ENCODE measurements at regions not wholly inside any gene's neighbourhood (a gene's known extent, or its start where the extent isn't known, plus 50 kb on each side); places are given as distances from the start of the nearest gene placed in this dataset.

DNA sequence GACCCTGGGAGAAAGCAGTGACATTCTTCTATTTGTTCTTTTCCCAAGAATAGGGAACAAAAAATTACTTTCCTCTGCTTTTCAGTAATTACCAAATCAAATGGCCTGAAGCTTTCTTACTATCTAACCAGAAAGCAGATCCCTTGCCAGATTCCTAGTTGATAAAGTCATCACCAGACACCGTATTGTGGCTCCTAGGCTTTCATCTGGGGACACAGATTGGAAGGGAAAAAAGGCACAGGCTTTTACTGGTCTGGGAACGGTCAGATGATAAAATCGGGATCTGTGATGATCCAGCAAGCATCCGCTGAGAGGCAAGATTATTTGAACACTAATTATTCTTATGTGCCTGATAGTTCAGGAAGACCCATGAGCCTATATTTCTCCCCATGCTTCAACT, 79.1 kb upstream of the BCL2L14 start:
- no peak for TF ChIP-seq IRF2 (CRISPR knock-in tag; IDR thresholded peaks at IDR 0.05; ENCODE audit: borderline replicate concordance, low read depth)
- TF ChIP-seq FOXK1 (CRISPR knock-in tag; IDR thresholded peaks at IDR 0.05) = no peak
- TF ChIP-seq TP53 (CRISPR knock-in tag; IDR thresholded peaks at IDR 0.05) = no peak
- TF ChIP-seq, protein P1, sequence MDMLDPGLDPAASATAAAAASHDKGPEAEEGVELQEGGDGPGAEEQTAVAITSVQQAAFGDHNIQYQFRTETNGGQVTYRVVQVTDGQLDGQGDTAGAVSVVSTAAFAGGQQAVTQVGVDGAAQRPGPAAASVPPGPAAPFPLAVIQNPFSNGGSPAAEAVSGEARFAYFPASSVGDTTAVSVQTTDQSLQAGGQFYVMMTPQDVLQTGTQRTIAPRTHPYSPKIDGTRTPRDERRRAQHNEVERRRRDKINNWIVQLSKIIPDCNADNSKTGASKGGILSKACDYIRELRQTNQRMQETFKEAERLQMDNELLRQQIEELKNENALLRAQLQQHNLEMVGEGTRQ (CRISPR knock-in tag; IDR thresholded peaks at IDR 0.05) = no peak

All from WTC11 (cell line).